AG04450 (cell line): ENCODE measurements at regions not wholly inside any gene's neighbourhood (a gene's known extent, or its start where the extent isn't known, plus 50 kb on each side); places are given as distances from the start of the nearest gene placed in this dataset.

Experiments
- CTCF ChIA-PET: fragments of 300-600, 350-600 bp; formaldehyde crosslinking; extraction: SDS; loops from one replicate; lab custom pipeline; 2022; ENCODE audit warnings: antibody characterized with exemption, inconsistent platforms; lab: Charles Lee
- POLR2A ChIA-PET: fragments of 350-600 bp; formaldehyde crosslinking; extraction: SDS; loops from one replicate; lab custom pipeline; 2021; ENCODE audit warnings: antibody characterized with exemption, inconsistent platforms; lab: Yijun Ruan, JAX
- DNase-seq: peaks from one replicate; pipeline ENCODE4 v3.0.0-alpha.2; 2011; ENCODE audit warnings: low read depth, low spot score
- H3K27ac ChIP-seq: one replicate; pipeline ENCODE4 v1.5.1; 2012; ENCODE audit warnings: low read depth, low read length, control low read depth
- H3K27me3 ChIP-seq: one replicate; pipeline ENCODE4 v1.6.0; 2012; ENCODE audit warnings: low read length; ENCODE audit not compliant: control insufficient read depth, insufficient read depth
- H3K4me3 ChIP-seq: 2 replicates; pipeline ENCODE4 v1.5.1; 2011; ENCODE audit warnings: mild to moderate bottlenecking, low read depth, low read length, control low read depth
- H3K9me3 ChIP-seq: 2 replicates; pipeline ENCODE4 v1.5.1; 2012; ENCODE audit warnings: low read length; ENCODE audit not compliant: control insufficient read depth, insufficient read depth
- CTCF ChIP-seq: IDR thresholded peaks from 2 replicates; pipeline ENCODE4 v1.5.1; 2011; ENCODE audit warnings: low read depth, low read length, control low read depth, inconsistent platforms

- Histone ChIP-seq H3K4me3 (no peak overlapping the region), H3K27me3 (no peaks in the 10 kb centered on the region), H3K9me3 (peaks cover 5% of the 10 kb centered on the region), H3K27ac (no peak overlapping the region)
- no peak for DNase-seq
- POLR2A ChIA-PET, result no interaction called here
- no peak for TF ChIP-seq CTCF
- CTCF ChIA-PET, result no interaction called here
Observed at GRCh38 chr13:58865286-58865685, 1233.7 kb downstream of the PCDH17 start.

DNA sequence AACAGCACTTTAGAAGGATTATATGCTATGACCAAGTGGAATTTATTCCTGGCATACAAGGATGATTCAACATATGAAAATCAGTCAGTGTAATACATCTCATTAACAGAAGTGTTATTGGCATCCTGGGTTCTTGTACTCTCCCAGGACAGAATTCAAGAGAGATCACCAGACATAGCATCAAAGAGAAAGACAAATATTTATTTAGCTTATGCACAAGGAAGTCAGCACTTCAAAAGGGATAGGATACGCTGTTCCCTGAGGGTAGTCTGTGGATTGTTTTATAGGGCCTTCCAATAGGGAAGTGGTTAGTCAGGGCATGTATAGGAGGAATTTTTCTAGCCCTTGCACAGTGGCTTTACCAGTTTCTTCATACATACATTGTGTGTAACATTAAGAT lies 1238.0 kb downstream of the PCDH17 start:
- H3K4me3 ChIP-seq, result no peak overlapping the region
- no peak for TF ChIP-seq CTCF
- no peaks in the 10 kb centered on the region for H3K27me3 ChIP-seq
- DNase-seq, result no peak
- ChIA-PET CTCF (no interaction called here), POLR2A (no interaction called here)
- H3K9me3 ChIP-seq, result peaks cover 2% of the 10 kb centered on the region; the same call in 1 of the 2 replicates
- H3K27ac ChIP-seq, result no peak overlapping the region

DNA sequence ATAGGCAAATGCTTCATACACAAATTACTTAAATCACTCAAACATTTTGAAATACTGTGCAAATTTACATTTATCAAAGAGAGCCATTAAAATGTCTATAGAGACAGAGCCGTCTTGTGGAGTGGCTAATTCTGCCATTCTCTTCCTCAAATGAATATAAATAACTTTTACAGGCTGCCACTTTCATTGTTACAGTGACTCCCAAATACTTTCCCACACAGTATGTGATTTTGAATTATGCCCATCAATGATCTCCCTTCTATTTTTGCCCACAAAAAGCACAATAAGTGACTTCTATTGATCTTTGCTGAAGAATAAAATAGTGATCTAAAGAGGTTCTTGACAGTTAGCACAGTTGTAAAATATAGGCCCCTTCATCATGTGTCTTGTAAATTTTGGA lies 1244.9 kb downstream of the PCDH17 start:
- no peak for TF ChIP-seq CTCF
- Histone ChIP-seq H3K27ac (no peak overlapping the region), H3K9me3 (no peaks in the 10 kb centered on the region; the same call in 1 of the 2 replicates), H3K4me3 (no peak overlapping the region), H3K27me3 (no peaks in the 10 kb centered on the region)
- CTCF ChIA-PET, result no interaction called here
- POLR2A ChIA-PET, result no interaction called here
- no peak for DNase-seq

DNA sequence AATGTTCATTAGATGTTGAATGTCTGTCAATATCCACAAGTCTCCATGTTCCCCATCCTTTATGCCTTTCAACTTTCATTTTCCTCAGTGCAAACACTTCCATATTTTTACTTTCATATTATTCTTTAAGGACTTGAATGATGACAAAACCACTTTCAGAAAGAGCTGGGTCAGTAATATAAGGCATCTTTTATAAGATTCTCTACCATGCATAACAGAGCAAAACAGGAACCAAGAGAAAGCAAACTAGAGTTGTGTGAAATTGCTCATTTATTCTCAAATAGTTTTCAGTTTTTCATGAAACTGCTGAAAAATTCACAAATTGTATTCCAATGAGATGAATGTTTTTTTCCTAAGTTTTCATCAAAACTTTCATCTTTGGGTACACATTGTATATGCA lies 1247.6 kb downstream of the PCDH17 start:
- POLR2A ChIA-PET, result no interaction called here

DNA sequence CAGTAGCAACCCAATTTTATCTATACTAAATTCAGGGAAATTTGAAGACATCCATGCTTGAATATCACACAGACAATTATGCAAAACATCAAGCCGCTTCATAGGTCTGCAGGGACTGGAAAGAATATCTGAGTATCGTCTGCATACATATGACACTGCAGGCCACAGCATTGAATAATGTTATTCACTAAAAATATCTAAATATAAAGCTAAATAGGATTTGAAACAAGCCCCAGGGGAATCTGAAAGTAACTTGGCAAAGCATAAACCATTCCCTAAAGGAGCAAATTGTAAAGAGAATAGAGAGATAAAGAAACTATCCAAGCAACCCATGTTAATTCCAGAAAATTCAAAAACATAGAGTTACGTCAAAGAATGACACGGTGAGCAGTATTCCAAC lies 1251.0 kb downstream of the PCDH17 start:
- TF ChIP-seq CTCF, result no peak
- no peaks in the 10 kb centered on the region for H3K27me3 ChIP-seq
- DNase-seq, result no peak
- H3K27ac ChIP-seq, result no peak overlapping the region
- ChIA-PET POLR2A (no interaction called here), CTCF (no interaction called here)
- no peak overlapping the region for H3K4me3 ChIP-seq
- H3K9me3 ChIP-seq, result no peaks in the 10 kb centered on the region

More for the DNA sequence above, 1247.6 kb downstream of the PCDH17 start:
- no peak overlapping the region for H3K27ac ChIP-seq
- H3K27me3 ChIP-seq, result no peaks in the 10 kb centered on the region
- H3K4me3 ChIP-seq, result no peak overlapping the region
- DNase-seq, result no peak
- TF ChIP-seq CTCF, result no peak
- CTCF ChIA-PET, result no interaction called here
- no peaks in the 10 kb centered on the region for H3K9me3 ChIP-seq
